OCI-LY7 (cell line): ENCODE measurements at regions not wholly inside any gene's neighbourhood (a gene's known extent, or its start where the extent isn't known, plus 50 kb on each side); places are given as distances from the start of the nearest gene placed in this dataset.

ENCODE experiments used
- BruUV-seq: library from RNA; stranded (reverse); fragments of 400-500 nt; replicated peaks from 2 replicates; lab custom pipeline; 2021; lab: Mats Ljungman, UMichigan
- CTCF ChIA-PET: fragments of 300-600 bp; sonication (Branson Sonifier 250); formaldehyde crosslinking; loops from one replicate; lab custom pipeline; 2022; ENCODE audit warnings: antibody characterized with exemption; ENCODE audit not compliant: unreplicated experiment; lab: Charles Lee
- POLR2A ChIA-PET: fragments of 300-600 bp; sonication (Branson Sonifier 250); formaldehyde crosslinking; loops from one replicate; lab custom pipeline; 2022; ENCODE audit warnings: antibody characterized with exemption; lab: Charles Lee
- DNase-seq: peaks from one replicate; pipeline ENCODE4 v3.0.0-alpha.2; 2015; ENCODE audit warnings: low spot score
- H2AFZ ChIP-seq: fragments of 200-600 bp; sonication (generic), shearing (Covaris generic); 2 replicates; pipeline ENCODE4 v1.6.1; 2014; ENCODE audit warnings: mild to moderate bottlenecking, antibody characterized with exemption, low read length, moderate library complexity
- H3K27ac ChIP-seq: fragments of 200-600 bp; sonication (generic); 2 replicates; pipeline ENCODE4 v1.5.1; 2014; ENCODE audit warnings: mixed run types, low read depth, mild to moderate bottlenecking, moderate library complexity, low read length, inconsistent platforms; ENCODE audit not compliant: poor library complexity, severe bottlenecking
- H3K36me3 ChIP-seq: fragments of 200-600 bp; sonication (generic); 2 replicates; pipeline ENCODE4 v1.6.1; 2014; ENCODE audit warnings: mild to moderate bottlenecking, antibody characterized with exemption, low read length, moderate library complexity, mixed read lengths; ENCODE audit not compliant: insufficient read depth
- H3K4me1 ChIP-seq: fragments of 200-600 bp; sonication (generic); 2 replicates; pipeline ENCODE4 v1.5.1; 2014; ENCODE audit warnings: mild to moderate bottlenecking, low read length; ENCODE audit not compliant: insufficient read depth, poor library complexity, severe bottlenecking
- H3K4me2 ChIP-seq: fragments of 200-600 bp; sonication (generic); 2 replicates; pipeline ENCODE4 v1.6.1; 2014; ENCODE audit warnings: mild to moderate bottlenecking, low read length
- H3K4me3 ChIP-seq: fragments of 200-600 bp; sonication (generic); 2 replicates; pipeline ENCODE4 v1.5.1; 2014; ENCODE audit warnings: mild to moderate bottlenecking, low read depth, low read length; ENCODE audit not compliant: poor library complexity, severe bottlenecking
- H3K79me2 ChIP-seq: fragments of 200-600 bp; sonication (generic); 2 replicates; pipeline ENCODE4 v1.6.1; 2016; ENCODE audit warnings: low read depth, mild to moderate bottlenecking, low read length, moderate library complexity, mixed read lengths; ENCODE audit not compliant: insufficient read depth
- H3K9me2 ChIP-seq: fragments of 200-600 bp; sonication (generic); 2 replicates; pipeline ENCODE4 v1.6.1; 2016; ENCODE audit warnings: mild to moderate bottlenecking, low read length, mixed read lengths; ENCODE audit not compliant: insufficient read depth
- H3K9me3 ChIP-seq: fragments of 200-600 bp; sonication (generic); 2 replicates; pipeline ENCODE4 v1.6.1; 2014; ENCODE audit warnings: mild to moderate bottlenecking, mixed run types, low read length, mixed read lengths
- H4K20me1 ChIP-seq: fragments of 200-600 bp; sonication (generic); 2 replicates; pipeline ENCODE4 v1.6.1; 2014; ENCODE audit warnings: mild to moderate bottlenecking, antibody characterized with exemption, low read length, moderate library complexity, mixed read lengths; ENCODE audit not compliant: insufficient read depth
- EZH2phosphoT487 ChIP-seq: fragments of 200-600 bp; sonication (generic); IDR thresholded peaks from 2 replicates; pipeline ENCODE4 v1.6.1; 2018; ENCODE audit warnings: low read depth, borderline replicate concordance, mild to moderate bottlenecking, mixed run types, antibody characterized with exemption, low read length, moderate library complexity, mixed read lengths
- intact Hi-C: fragments of 100-400 bp; cut with micrococcal nuclease; formaldehyde crosslinking; loops from one replicate; pipeline ENCODE4 v1.10.0; 2022; ENCODE audit not compliant: unreplicated experiment
- TF ChIP-seq, protein P1 (sequence below): fragments of 200-600 bp; sonication (generic); conservative IDR thresholded peaks from 2 replicates; pipeline ENCODE4 v1.5.1; 2014; ENCODE audit warnings: mild to moderate bottlenecking, antibody characterized with exemption, low read length, moderate library complexity, mixed read lengths

- intact Hi-C loops, result no loop called here
- BruUV-seq, result no TSS peak
- H4K20me1 ChIP-seq, result no peaks in the 10 kb centered on the region
- POLR2A ChIA-PET, result interaction anchor here (1.2 kb wide), 1 partner anchor 11 kb away, joined by 3 read pairs; no protein-coding TSS in a partner anchor
- CTCF ChIA-PET, result interaction anchor here (0.5 kb wide), 1 partner anchor 598 kb away, joined by 3 read pairs; no protein-coding TSS in a partner anchor
- no peaks in the 10 kb centered on the region for H3K9me2 ChIP-seq
- H3K4me3 ChIP-seq, result no peak overlapping the region
- no peak overlapping the region for H3K27ac ChIP-seq
- TF ChIP-seq EZH2phosphoT487, result no peak
- TF ChIP-seq, protein P1, sequence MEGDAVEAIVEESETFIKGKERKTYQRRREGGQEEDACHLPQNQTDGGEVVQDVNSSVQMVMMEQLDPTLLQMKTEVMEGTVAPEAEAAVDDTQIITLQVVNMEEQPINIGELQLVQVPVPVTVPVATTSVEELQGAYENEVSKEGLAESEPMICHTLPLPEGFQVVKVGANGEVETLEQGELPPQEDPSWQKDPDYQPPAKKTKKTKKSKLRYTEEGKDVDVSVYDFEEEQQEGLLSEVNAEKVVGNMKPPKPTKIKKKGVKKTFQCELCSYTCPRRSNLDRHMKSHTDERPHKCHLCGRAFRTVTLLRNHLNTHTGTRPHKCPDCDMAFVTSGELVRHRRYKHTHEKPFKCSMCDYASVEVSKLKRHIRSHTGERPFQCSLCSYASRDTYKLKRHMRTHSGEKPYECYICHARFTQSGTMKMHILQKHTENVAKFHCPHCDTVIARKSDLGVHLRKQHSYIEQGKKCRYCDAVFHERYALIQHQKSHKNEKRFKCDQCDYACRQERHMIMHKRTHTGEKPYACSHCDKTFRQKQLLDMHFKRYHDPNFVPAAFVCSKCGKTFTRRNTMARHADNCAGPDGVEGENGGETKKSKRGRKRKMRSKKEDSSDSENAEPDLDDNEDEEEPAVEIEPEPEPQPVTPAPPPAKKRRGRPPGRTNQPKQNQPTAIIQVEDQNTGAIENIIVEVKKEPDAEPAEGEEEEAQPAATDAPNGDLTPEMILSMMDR, result no peak
- no peaks in the 10 kb centered on the region for H3K9me3 ChIP-seq
- no peaks in the 10 kb centered on the region for H3K4me1 ChIP-seq
- H3K4me2 ChIP-seq, result no peak overlapping the region
- no peaks in the 10 kb centered on the region for H3K36me3 ChIP-seq
- no peaks in the 10 kb centered on the region for H3K79me2 ChIP-seq
- H2AFZ ChIP-seq, result no peak overlapping the region
- no peak for DNase-seq
Measured at GRCh38 chr6:48919555-48919954, 543.5 kb downstream of the MMUT start.

DNA sequence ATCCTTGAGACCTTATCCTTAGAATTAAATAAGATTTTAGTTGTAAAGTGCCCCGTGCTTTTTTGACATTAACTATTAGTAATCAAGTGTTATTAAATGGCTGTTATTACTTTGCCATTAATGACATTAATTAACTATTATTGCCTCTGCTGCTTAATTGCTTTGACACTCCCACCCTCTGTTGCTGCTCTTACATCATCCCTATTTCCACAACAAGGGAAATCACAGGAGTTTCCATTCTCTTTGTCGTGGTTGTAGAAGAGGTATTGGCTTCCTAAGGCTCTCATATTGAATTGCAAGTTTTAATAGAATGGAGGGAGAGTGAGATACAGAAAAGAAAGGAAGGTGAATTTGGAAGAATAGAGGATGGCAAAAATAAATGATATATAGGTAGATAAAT lies 545.8 kb downstream of the MMUT start:
- no peak overlapping the region for H3K27ac ChIP-seq
- no peaks in the 10 kb centered on the region for H3K9me3 ChIP-seq
- H3K79me2 ChIP-seq, result no peaks in the 10 kb centered on the region
- no TSS peak for BruUV-seq
- no peak overlapping the region for H3K4me3 ChIP-seq
- ChIA-PET POLR2A (no interaction called here), CTCF (no interaction called here)
- no peaks in the 10 kb centered on the region for H3K4me1 ChIP-seq
- DNase-seq, result no peak
- H2AFZ ChIP-seq, result no peak overlapping the region
- H3K9me2 ChIP-seq, result no peaks in the 10 kb centered on the region
- H4K20me1 ChIP-seq, result no peaks in the 10 kb centered on the region
- H3K36me3 ChIP-seq, result no peaks in the 10 kb centered on the region
- intact Hi-C loops, result no loop called here
- no peak overlapping the region for H3K4me2 ChIP-seq
- no peak for TF ChIP-seq EZH2phosphoT487
- TF ChIP-seq, protein P1, result no peak

DNA sequence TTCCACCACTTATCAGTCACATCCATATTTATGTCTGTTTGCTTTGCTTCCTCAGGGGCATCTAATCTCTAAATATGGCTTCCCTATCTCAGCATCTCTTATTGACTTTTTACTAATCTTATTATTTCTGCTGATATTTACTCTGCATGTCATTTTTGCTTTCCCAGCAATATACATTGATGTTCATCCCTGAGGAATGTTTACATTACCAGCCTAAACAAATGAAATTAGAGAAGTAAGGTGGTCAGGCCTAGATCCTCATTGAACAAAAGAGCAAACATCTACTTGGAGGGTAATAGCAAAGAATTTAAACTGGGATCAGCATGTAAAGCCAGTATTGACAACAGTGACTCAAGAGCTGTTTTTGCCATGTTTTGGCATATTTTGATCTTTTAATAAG lies 546.4 kb downstream of the MMUT start:
- intact Hi-C loops, result no loop called here
- TF ChIP-seq, protein P1, result no peak
- no peak for TF ChIP-seq EZH2phosphoT487
- no peak for DNase-seq
- no TSS peak for BruUV-seq
- H3K4me2 ChIP-seq, result no peak overlapping the region
- no peaks in the 10 kb centered on the region for H4K20me1 ChIP-seq
- ChIA-PET CTCF (no interaction called here), POLR2A (no interaction called here)
- H3K9me2 ChIP-seq, result no peaks in the 10 kb centered on the region
- H3K4me1 ChIP-seq, result no peaks in the 10 kb centered on the region
- H2AFZ ChIP-seq, result no peak overlapping the region
- H3K27ac ChIP-seq, result no peak overlapping the region
- H3K79me2 ChIP-seq, result no peaks in the 10 kb centered on the region
- H3K9me3 ChIP-seq, result no peaks in the 10 kb centered on the region
- no peaks in the 10 kb centered on the region for H3K36me3 ChIP-seq
- no peak overlapping the region for H3K4me3 ChIP-seq
